Activated T-helper 1 cell treated with anti-CD3 and anti-CD28 coated beads, Interleukin-12 subunit alpha, Interleukin-12 subunit beta, Interleukin-2, Interleukin-4 antibody, amounts not matched to agents 30 ng/mL and 10 ng/mL and 1 ng/mL, durations not matched to agents 14 hours and 24 hours and 36 hours (primary cell): ENCODE measurements at regions not wholly inside any gene's neighbourhood (a gene's known extent, or its start where the extent isn't known, plus 50 kb on each side); places are given as distances from the start of the nearest gene placed in this dataset.

ENCODE experiments used
- DNase-seq: peaks from one replicate; pipeline ENCODE4 v3.0.0; 2021; ENCODE audit warnings: low spot score
- H3K27ac Mint-ChIP-seq: one replicate; pipeline ENCODE4 v1.8.0; 2021; ENCODE audit warnings: mild to moderate bottlenecking, mixed read lengths
- H3K27me3 Mint-ChIP-seq: one replicate; pipeline ENCODE4 v1.8.0; 2022; ENCODE audit warnings: mild to moderate bottlenecking, moderate library complexity, mixed read lengths; ENCODE audit not compliant: insufficient read depth
- H3K36me3 Mint-ChIP-seq: one replicate; pipeline ENCODE4 v1.8.0; 2021; ENCODE audit warnings: low read depth, mixed read lengths
- H3K4me1 Mint-ChIP-seq: one replicate; pipeline ENCODE4 v1.8.0; 2021; ENCODE audit warnings: low read depth, mixed read lengths
- H3K4me3 Mint-ChIP-seq: one replicate; pipeline ENCODE4 v1.8.0; 2021; ENCODE audit warnings: mild to moderate bottlenecking, moderate library complexity, mixed read lengths
- H3K9me3 Mint-ChIP-seq: one replicate; pipeline ENCODE4 v1.8.0; 2021; ENCODE audit warnings: mixed read lengths
- intact Hi-C: fragments of 100-400 bp; cut with micrococcal nuclease; formaldehyde crosslinking; loops from one replicate; pipeline ENCODE4 v1.15.1; 2024

DNA sequence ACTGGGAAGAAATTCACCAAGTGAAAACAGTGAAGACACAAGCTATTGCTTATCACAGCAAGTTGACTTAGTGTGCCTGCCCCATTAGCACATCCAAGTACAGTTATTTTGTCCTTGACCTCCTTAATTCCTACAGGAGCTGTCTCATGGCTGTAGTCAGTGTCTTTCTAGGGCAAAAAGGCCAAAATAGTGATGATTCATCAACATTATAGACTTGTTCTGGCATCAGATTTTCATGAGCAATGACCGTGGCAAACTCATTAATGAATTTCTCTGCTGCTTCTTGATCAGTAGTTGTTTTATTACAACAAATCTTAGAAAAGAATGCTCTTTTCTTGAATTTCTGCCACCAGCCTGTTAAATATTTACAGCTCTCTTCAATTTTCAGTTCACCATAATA lies 1169.3 kb upstream of the DDX18 start:
- no peak overlapping the region for H3K4me3 Mint-ChIP-seq
- no peaks in the 10 kb centered on the region for H3K27me3 Mint-ChIP-seq
- H3K4me1 Mint-ChIP-seq = no peaks in the 10 kb centered on the region
- H3K36me3 Mint-ChIP-seq = no peaks in the 10 kb centered on the region
- no peak overlapping the region for H3K27ac Mint-ChIP-seq
- DNase-seq = no peak
- H3K9me3 Mint-ChIP-seq = no peaks in the 10 kb centered on the region
- intact Hi-C loops = no loop called here

GRCh38 chr2:116668691-116669090 lies 1145.8 kb upstream of the DDX18 start:
- Mint-ChIP-seq H3K9me3 (peaks cover 13% of the 10 kb centered on the region), H3K4me3 (no peak overlapping the region), H3K27me3 (no peaks in the 10 kb centered on the region), H3K36me3 (no peaks in the 10 kb centered on the region), H3K27ac (no peak overlapping the region), H3K4me1 (no peaks in the 10 kb centered on the region)
- DNase-seq = no peak
- intact Hi-C loops = no loop called here

DNA sequence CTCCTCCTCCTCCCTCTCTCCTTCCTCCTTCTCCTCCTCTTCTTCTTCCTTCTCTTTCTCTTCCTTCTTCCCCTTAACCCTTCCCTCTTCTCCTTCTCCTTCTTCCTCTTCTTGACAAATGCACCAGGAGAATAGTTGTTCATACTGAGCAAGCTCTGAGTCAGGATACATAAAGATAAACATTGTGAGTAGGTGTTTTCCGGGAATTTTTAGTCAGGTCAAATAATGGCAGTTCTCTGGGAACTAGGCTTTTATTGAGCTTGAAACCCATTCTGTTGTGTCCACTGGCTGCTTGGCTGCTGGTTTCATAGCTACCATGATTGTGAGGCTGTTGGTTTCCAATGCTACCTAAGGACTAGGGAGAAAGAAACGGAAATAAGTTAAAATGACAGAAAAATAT lies 1144.7 kb upstream of the DDX18 start:
- DNase-seq = no peak
- intact Hi-C loops = no loop called here
- H3K4me1 Mint-ChIP-seq = no peaks in the 10 kb centered on the region

GRCh38 chr2:116674188-116674587 lies 1140.3 kb upstream of the DDX18 start:
- Mint-ChIP-seq H3K4me1 (no peaks in the 10 kb centered on the region), H3K27me3 (no peaks in the 10 kb centered on the region), H3K4me3 (no peak overlapping the region), H3K36me3 (no peaks in the 10 kb centered on the region), H3K9me3 (peaks cover 11% of the 10 kb centered on the region), H3K27ac (no peak overlapping the region)
- no peak for DNase-seq
- intact Hi-C loops = no loop called here

More for the DNA sequence above, 1144.7 kb upstream of the DDX18 start:
- peaks cover 9% of the 10 kb centered on the region for H3K9me3 Mint-ChIP-seq
- no peaks in the 10 kb centered on the region for H3K27me3 Mint-ChIP-seq
- H3K27ac Mint-ChIP-seq = no peak overlapping the region
- no peak overlapping the region for H3K4me3 Mint-ChIP-seq
- H3K36me3 Mint-ChIP-seq = no peaks in the 10 kb centered on the region

DNA sequence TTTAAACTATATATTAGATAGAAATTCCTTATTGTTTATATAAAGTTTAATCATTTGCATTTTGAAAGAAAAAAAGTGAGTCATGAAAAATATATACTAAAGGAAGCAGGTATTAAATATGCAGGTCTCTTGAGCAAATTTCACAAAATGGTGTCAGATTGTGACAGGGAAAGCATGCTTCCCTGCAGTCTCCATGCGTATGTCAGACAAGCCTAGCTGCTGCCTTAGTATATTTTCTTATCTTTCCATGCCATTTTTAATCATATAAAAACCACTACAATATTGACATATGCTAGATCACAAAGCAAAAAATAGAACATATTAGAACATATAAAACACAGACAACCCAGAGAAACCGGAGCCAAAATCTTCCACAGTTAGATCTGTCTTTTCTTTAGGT lies 1137.7 kb upstream of the DDX18 start:
- H3K9me3 Mint-ChIP-seq = peaks cover 14% of the 10 kb centered on the region
- no peak overlapping the region for H3K27ac Mint-ChIP-seq
- intact Hi-C loops = no loop called here
- no peak overlapping the region for H3K4me3 Mint-ChIP-seq
- no peaks in the 10 kb centered on the region for H3K27me3 Mint-ChIP-seq
- DNase-seq = no peak
- H3K36me3 Mint-ChIP-seq = no peaks in the 10 kb centered on the region
- H3K4me1 Mint-ChIP-seq = no peaks in the 10 kb centered on the region

- intact Hi-C loops = no loop called here
- Mint-ChIP-seq H3K4me1 (no peaks in the 10 kb centered on the region), H3K27ac (no peak overlapping the region), H3K36me3 (no peaks in the 10 kb centered on the region), H3K9me3 (peaks cover 10% of the 10 kb centered on the region), H3K27me3 (no peaks in the 10 kb centered on the region), H3K4me3 (no peak overlapping the region)
- DNase-seq = no peak
These were observed 1134.1 kb upstream of the DDX18 start for GRCh38 chr2:116680256-116680936.

GRCh38 chr2:116687371-116687770 lies 1127.1 kb upstream of the DDX18 start:
- H3K27me3 Mint-ChIP-seq = no peaks in the 10 kb centered on the region
- H3K27ac Mint-ChIP-seq = no peak overlapping the region
- H3K4me1 Mint-ChIP-seq = no peaks in the 10 kb centered on the region
- intact Hi-C loops = no loop called here
- H3K4me3 Mint-ChIP-seq = no peak overlapping the region
- DNase-seq = no peak
- H3K9me3 Mint-ChIP-seq = peaks cover 12% of the 10 kb centered on the region
- no peaks in the 10 kb centered on the region for H3K36me3 Mint-ChIP-seq

GRCh38 chr2:116692988-116693387 lies 1121.5 kb upstream of the DDX18 start:
- Mint-ChIP-seq H3K4me3 (no peak overlapping the region), H3K4me1 (no peaks in the 10 kb centered on the region), H3K36me3 (no peaks in the 10 kb centered on the region), H3K27me3 (no peaks in the 10 kb centered on the region), H3K27ac (no peak overlapping the region), H3K9me3 (peaks cover 9% of the 10 kb centered on the region)
- DNase-seq = no peak
- intact Hi-C loops = loop anchor here (10.0 kb wide), 1 partner anchor 1092 kb away; no protein-coding TSS in a partner anchor

DNA sequence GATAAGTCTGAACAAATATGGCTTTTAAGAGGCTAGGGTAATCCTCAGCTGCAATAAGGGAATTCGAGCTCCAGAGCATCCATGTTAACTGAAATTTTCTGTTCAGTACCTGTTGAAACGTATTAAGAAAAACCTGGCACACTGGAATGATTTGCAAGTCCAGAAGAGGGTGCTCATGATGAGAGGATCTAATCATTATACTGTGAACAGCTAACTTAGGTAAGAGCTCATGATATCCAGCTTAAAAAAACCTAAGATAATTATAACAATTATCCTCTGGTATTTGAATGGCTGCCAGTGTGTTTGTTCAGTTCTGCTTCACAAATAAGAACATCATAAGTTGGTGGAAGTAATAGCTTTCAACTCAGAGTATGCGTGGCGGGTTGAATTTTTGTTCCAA lies 1118.3 kb upstream of the DDX18 start:
- Mint-ChIP-seq H3K9me3 (no peaks in the 10 kb centered on the region), H3K4me1 (no peaks in the 10 kb centered on the region), H3K27ac (no peak overlapping the region), H3K27me3 (no peaks in the 10 kb centered on the region), H3K36me3 (no peaks in the 10 kb centered on the region), H3K4me3 (no peak overlapping the region)
- intact Hi-C loops = loop anchor here (10.0 kb wide), 1 partner anchor 1089 kb away; no protein-coding TSS in a partner anchor
- DNase-seq = no peak

- no peak for DNase-seq
- Mint-ChIP-seq H3K36me3 (no peaks in the 10 kb centered on the region), H3K27me3 (no peaks in the 10 kb centered on the region), H3K4me1 (no peaks in the 10 kb centered on the region), H3K27ac (no peak overlapping the region), H3K9me3 (no peaks in the 10 kb centered on the region), H3K4me3 (no peak overlapping the region)
- intact Hi-C loops = loop anchor here (10.0 kb wide), 1 partner anchor 1088 kb away; no protein-coding TSS in a partner anchor
These were observed 1117.6 kb upstream of the DDX18 start for GRCh38 chr2:116696903-116697302.

GRCh38 chr2:116706396-116706795 lies 1108.1 kb upstream of the DDX18 start:
- H3K4me1 Mint-ChIP-seq = no peaks in the 10 kb centered on the region

GRCh38 chr2:116716038-116716437 lies 1098.5 kb upstream of the DDX18 start:
- no peaks in the 10 kb centered on the region for H3K36me3 Mint-ChIP-seq
- no peak overlapping the region for H3K27ac Mint-ChIP-seq
- H3K9me3 Mint-ChIP-seq = peaks cover 14% of the 10 kb centered on the region
- intact Hi-C loops = no loop called here
- no peak overlapping the region for H3K4me3 Mint-ChIP-seq
- no peaks in the 10 kb centered on the region for H3K4me1 Mint-ChIP-seq
- DNase-seq = no peak
- no peaks in the 10 kb centered on the region for H3K27me3 Mint-ChIP-seq

More at GRCh38 chr2:116706396-116706795, 1108.1 kb upstream of the DDX18 start:
- Mint-ChIP-seq H3K36me3 (no peaks in the 10 kb centered on the region), H3K27me3 (no peaks in the 10 kb centered on the region), H3K9me3 (peaks cover 19% of the 10 kb centered on the region), H3K27ac (no peak overlapping the region), H3K4me3 (no peak overlapping the region)
- intact Hi-C loops = no loop called here
- DNase-seq = no peak

DNA sequence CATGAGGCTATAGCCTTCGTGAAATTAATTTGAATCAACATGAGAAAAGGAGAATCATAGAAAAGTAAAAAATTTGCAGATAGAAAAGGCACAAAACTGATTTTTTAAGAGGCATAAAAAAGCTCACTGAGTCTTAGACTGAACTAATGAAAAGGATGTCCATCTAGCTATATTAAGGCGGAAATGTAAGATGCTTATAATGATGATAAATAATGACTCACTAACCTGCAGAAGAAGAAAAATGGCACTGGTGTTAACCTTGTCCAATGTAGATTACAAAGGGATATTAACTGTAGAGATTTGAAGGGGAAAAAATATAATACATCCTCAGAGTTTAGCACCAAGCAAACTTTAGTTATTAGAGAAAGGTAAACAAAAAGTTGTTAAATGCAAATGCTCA lies 1098.0 kb upstream of the DDX18 start:
- Mint-ChIP-seq H3K36me3 (no peaks in the 10 kb centered on the region), H3K27ac (no peak overlapping the region), H3K27me3 (no peaks in the 10 kb centered on the region), H3K9me3 (peaks cover 14% of the 10 kb centered on the region), H3K4me1 (no peaks in the 10 kb centered on the region), H3K4me3 (no peak overlapping the region)
- intact Hi-C loops = no loop called here
- no peak for DNase-seq

- no peaks in the 10 kb centered on the region for H3K27me3 Mint-ChIP-seq
- intact Hi-C loops = no loop called here
- no peak overlapping the region for H3K27ac Mint-ChIP-seq
- H3K4me1 Mint-ChIP-seq = no peaks in the 10 kb centered on the region
- no peak overlapping the region for H3K4me3 Mint-ChIP-seq
- DNase-seq = no peak
- H3K9me3 Mint-ChIP-seq = peaks cover 13% of the 10 kb centered on the region
- no peaks in the 10 kb centered on the region for H3K36me3 Mint-ChIP-seq
These were observed 1096.7 kb upstream of the DDX18 start for GRCh38 chr2:116717832-116718231.
